Stimulated activated CD8-positive, alpha-beta memory T cell treated with anti-CD3 and anti-CD28 coated beads, Interleukin-15, amount 100 ng/mL, for 4 hours (primary cell): ENCODE measurements at regions not wholly inside any gene's neighbourhood (a gene's known extent, or its start where the extent isn't known, plus 50 kb on each side); places are given as distances from the start of the nearest gene placed in this dataset.

ENCODE experiments used
- DNase-seq, 2 donors: peaks; one replicate each; pipeline ENCODE4 v3.0.0-alpha.2; 2020; ENCODE audit warnings: low read depth in 2 of 2

- no peak for DNase-seq
These were observed 95.9 kb upstream of the PPP2R5A start for GRCh38 chr1:212189352-212189738.

- DNase-seq: no peak
These were observed 95.0 kb upstream of the PPP2R5A start for GRCh38 chr1:212190169-212190568.

GRCh38 chr1:212192261-212192998 is 92.8 kb upstream of the PPP2R5A start:
- DNase-seq: no peak

GRCh38 chr1:212196355-212196754 is 88.9 kb upstream of the PPP2R5A start:
- no peak for DNase-seq

- DNase-seq: no peak
These were observed 83.7 kb upstream of the PPP2R5A start for GRCh38 chr1:212201461-212201860.

- DNase-seq: no peak
These were observed 81.6 kb upstream of the PPP2R5A start for GRCh38 chr1:212203630-212204029.

GRCh38 chr1:212205006-212205405 is 80.2 kb upstream of the PPP2R5A start:
- DNase-seq: no peak

GRCh38 chr1:212205843-212206242 is 79.4 kb upstream of the PPP2R5A start:
- no peak for DNase-seq

GRCh38 chr1:212207118-212207517 is 78.1 kb upstream of the PPP2R5A start:
- no peak for DNase-seq

GRCh38 chr1:212207822-212208520 is 77.2 kb upstream of the PPP2R5A start:
- DNase-seq: no peak

- no peak for DNase-seq
These were observed 76.1 kb upstream of the PPP2R5A start for GRCh38 chr1:212208978-212209644.

- no peak for DNase-seq
These were observed 73.8 kb upstream of the PPP2R5A start for GRCh38 chr1:212211371-212211770.

GRCh38 chr1:212212343-212212742 is 72.9 kb upstream of the PPP2R5A start:
- DNase-seq: no peak

GRCh38 chr1:212212906-212213305 is 72.3 kb upstream of the PPP2R5A start:
- DNase-seq: no peak

- DNase-seq: no peak
These were observed 71.4 kb upstream of the PPP2R5A start for GRCh38 chr1:212213784-212214183.

- no peak for DNase-seq
These were observed 70.9 kb upstream of the PPP2R5A start for GRCh38 chr1:212214325-212214724.

- DNase-seq: no peak
These were observed 69.3 kb upstream of the PPP2R5A start for GRCh38 chr1:212215910-212216309.

GRCh38 chr1:212217633-212218032 is 67.6 kb upstream of the PPP2R5A start:
- DNase-seq: no peak

GRCh38 chr1:212218065-212218464 is 67.1 kb upstream of the PPP2R5A start:
- DNase-seq: no peak

- no peak for DNase-seq
These were observed 66.3 kb upstream of the PPP2R5A start for GRCh38 chr1:212218911-212219310.

- DNase-seq: no peak
These were observed 65.3 kb upstream of the PPP2R5A start for GRCh38 chr1:212219679-212220463.

- no peak for DNase-seq
These were observed 63.4 kb upstream of the PPP2R5A start for GRCh38 chr1:212221801-212222200.
